ENCODE measurements at regions not wholly inside any gene's neighbourhood (a gene's known extent, or its start where the extent isn't known, plus 50 kb on each side); places are given as distances from the start of the nearest gene placed in this dataset.

- TF ChIP-seq CTCF (IDR thresholded peaks at IDR 0.05; ENCODE audit: extremely low read depth in 1 of 2, insufficient read depth in 1 of 2, low read depth in 1 of 2, low read length in 2 of 2) (no peak), POLR2AphosphoS5 (IDR thresholded peaks at IDR 0.05; ENCODE audit: insufficient read depth, low read depth, low read length) (no peak), MAX (IDR thresholded peaks at IDR 0.05; ENCODE audit: insufficient read depth, insufficient read length) (no peak), POLR2A (IDR thresholded peaks at IDR 0.05; ENCODE audit: low read depth, low read length) (no peak)
Observed at GRCh38 chr12:85632390-85632789, 203.8 kb downstream of the RASSF9 start.
